LoVo (cell line): ENCODE measurements at regions not wholly inside any gene's neighbourhood (a gene's known extent, or its start where the extent isn't known, plus 50 kb on each side); places are given as distances from the start of the nearest gene placed in this dataset.
"Not testable (repeated sequence)": the region's sequence is repeated elsewhere in the genome, so short reads cannot be mapped to it uniquely, and the experiment has no call there.

Experiments used
- DNase-seq: peaks from one replicate; pipeline ENCODE4 v3.0.0-alpha.2; 2016; ENCODE audit warnings: low spot score

DNA sequence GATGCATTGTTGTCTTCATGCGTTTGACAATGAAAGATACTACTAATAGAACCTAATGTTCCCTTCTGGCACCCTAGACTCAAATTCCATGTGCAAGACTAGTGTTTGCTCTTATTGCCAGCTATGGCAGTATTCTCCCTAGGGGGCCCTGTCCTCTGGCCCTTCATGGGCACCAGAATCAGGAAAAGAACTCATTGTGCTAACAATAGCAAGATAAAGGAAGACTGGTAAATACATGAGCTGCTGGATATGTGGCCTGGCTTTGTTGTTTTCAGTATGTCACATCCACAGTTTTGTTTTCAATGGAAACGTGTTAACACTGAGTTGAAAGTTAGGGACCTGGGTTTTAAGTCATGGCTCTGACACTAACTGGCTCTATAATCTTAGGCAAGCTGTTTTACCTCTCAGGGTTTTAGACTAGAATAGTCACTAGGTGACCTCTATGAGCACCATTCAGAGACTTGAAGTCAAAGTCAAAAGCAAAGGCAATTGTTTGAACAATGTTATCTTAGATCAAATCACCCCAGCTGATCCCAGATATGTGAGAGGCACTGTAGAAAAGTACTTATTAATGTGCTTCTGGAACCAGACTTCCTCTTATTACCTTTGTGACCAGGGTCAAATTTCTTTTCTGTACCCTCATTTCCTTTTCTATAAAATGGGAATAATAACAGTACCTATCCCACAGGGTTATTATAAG, 253.7 kb upstream of the DIAPH2 start:
- DNase-seq: no peak

DNA sequence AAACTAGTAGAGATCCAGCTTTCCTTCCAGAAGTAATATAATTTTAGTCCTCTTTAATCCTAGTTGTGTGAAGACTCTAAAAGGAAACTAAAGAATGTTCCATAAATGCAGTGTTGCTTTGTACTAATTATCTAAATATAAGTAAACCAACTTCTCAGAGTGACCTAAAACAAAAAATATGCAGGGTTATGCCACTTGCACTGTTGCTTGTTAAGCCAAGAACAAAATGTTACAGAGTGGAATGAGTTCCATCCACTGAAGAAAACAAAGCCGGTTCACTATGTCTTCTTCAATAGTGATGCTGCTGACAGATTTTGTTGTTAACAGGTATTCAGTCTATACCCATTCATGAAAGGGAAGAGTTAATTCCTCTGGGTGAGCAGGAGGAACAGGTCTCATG, 252.0 kb upstream of the DIAPH2 start:
- no peak for DNase-seq

DNA sequence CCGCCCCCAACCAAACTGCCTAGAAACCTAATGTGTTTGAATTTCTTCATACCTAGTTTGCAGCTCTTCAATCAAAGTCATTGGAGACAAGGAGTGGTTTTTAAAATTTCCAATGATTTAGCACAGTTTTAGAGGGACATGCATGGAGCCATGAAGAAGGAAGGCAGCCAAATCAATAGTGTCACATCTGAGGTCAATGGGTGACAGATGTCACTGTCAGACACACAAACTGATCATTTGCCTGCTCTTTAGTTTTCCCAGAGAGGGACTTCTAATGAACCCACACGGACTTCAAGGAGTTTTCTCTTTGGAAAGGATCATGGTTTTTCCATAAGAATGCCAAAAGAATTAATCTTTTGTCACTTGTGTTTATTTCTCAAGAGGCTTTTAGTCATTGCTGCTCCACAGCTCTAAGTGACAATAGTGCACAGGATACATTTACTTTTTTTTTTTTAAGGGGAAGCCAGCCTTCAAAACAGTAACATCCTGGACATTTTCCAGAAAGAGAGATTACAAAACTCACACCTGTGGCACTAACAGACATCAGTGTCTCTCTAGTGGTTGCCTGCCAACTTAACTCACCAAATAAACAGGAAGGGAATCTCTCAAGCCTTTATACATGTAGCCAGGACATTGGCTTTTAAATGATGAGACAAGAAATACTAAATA, 251.1 kb upstream of the DIAPH2 start:
- DNase-seq: no peak

DNA sequence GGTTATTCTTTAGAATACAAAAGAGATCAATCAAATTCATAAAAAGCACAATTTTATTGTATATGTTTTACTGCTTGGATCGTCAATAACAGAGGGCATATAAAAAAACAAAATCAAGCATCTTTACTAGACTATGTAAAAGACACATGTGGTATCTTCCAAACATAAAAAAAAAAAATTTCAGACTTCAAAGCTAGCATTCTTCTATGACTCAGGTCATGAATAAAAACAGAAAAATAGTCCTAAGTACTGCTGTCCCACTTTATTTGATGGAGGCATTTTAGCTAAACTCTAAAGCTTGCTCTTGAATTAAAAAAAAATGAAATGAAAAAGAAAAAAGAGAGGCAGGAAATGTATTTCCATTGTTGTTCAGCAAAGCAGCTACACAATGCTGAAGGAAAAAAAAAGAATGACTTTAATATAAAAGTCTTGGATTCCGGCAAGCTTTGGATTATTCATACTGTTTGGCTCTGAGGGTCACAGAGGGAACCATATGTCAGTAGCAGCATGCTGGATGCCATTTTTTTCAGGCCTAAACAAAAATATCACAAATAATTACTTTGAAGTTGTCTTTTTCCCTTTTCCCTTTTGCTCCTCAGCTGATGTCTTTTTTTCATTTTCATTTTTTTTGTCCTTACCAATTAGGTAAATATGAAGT, 249.1 kb upstream of the DIAPH2 start:
- DNase-seq: no peak

DNA sequence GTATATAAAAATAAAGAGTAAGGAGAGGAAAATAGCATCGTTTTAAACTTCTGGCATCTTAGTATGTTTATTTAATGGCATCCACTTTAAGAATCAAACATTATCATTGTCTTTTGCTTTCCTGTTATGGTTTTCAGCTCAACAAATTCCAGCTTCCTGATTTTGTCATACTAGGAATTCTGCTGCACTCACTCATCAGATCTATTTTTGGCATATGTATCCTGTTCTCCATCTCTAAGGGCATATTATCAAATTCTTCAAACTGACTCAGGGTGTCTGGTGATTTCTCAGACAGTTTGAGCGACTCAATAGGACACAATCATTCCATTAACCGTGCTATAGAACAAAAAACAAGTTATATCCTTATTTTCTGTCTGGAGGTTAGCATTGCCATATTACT, 248.5 kb upstream of the DIAPH2 start:
- no peak for DNase-seq

DNA sequence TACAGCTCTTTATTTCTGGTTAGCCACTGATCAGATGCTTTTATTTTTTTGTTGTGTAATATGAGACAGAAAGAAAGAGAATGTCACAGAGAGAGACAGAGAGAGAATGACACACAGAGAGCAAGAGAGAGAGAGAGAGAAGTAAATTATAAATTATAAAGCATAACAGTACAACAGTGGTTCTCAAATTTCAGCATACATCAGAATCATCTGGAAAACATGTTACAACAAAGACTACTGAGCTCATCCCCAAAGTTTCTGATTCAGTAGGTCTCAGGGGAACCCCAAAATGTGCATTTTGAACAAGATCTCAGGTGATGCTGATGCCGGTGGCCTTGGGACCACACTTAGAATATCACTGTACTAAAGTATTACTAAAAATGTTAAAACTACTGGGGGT, 245.8 kb upstream of the DIAPH2 start:
- no peak for DNase-seq

DNA sequence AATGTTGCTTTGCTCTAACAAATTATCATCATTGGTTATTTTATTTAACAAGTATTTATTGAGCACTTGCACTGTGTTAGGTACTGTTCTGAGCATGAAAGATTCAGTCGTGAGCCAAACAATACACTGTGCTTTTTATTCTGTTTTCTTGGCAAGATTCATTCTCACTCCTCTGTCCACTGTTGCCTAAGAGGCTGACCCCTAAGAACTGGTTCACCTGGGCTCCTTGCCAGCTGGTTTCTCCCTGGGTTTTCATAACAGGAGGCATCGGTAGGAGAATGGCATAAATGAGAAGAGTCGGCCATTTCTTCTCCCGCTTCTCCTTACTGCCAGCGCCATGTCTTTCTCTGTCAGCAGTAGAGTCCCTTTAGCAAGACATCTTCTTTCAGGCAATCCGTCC, 243.7 kb upstream of the DIAPH2 start:
- DNase-seq: no peak

DNA sequence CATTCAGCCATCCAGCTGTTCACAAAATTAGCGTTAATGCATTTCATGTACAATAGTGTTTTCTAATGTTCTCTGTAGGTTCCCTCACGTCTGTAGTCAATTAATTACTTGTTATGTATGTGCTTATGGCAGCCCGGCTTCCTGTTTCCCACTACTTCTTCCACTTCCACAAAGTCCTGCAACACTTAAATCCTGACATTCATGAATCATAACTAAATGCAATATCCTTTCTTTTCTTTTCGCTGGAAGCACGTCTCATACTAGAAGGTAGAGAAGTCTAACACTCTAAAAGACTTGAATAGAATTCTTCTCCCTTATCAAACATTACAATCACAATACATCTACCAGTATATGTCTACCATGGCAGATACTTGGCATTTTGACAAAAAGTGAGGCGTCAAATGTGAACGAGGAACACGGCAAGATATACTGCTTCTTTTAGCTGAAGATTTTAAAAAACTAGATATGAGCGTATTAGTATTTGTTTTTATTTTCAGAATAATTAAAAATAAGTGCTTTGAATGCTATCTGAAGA, 239.0 kb upstream of the DIAPH2 start:
- DNase-seq: no peak

DNA sequence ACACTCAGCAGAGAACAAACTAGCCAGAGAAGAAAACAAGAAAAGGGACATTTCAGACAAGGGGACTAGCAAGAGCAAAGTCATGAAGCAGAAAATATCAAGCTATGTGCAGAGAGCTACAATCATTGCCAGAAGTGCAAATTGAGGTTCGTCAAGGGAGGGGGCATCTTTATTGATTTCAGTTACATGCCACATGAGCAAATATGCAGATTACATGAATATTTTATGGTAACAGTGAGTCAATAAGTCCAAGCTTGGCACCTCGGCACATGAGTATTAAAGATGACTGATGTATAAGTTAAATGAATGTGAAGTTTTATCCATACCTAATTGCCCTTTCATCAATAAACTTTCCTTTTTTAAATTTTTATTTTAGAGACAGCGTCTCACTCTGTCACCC, 238.1 kb upstream of the DIAPH2 start:
- DNase-seq: no peak

DNA sequence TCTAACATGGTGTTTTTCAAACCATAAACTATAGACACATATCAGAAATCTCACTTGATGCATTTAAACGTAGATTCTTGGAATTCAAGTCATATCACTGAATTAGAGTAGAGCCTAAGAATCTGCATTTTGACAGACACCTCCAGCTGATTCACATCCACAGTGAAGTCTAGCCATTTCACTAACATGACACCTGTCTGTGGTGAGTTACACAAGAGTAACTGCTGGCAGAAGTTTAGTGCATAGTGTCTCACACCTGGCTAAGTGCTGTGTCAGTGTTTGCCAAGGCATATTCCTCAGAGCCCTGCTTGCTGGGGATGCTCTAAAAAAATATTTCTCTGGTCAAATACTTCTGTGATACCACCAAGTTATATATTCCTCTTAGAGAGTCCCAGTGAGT, 237.5 kb upstream of the DIAPH2 start:
- DNase-seq: no peak

DNA sequence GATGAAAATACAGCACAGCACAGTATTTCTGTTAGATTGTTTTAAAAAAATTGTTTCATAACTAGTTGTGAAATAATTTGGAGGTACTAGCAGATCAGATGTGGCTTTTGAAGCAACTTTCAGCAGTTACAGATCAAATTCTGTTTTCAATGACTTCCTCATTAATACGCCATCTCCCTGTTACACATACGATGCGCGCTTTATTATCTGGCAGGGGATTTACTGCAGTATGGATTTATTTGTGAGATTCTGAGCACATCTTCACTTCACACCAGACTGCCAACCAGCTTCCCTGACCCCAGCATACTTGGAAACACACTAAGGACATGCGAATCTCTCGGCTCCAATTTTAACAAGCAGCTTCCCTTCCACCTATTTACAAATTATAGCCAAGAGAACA, 235.5 kb upstream of the DIAPH2 start:
- no peak for DNase-seq

DNA sequence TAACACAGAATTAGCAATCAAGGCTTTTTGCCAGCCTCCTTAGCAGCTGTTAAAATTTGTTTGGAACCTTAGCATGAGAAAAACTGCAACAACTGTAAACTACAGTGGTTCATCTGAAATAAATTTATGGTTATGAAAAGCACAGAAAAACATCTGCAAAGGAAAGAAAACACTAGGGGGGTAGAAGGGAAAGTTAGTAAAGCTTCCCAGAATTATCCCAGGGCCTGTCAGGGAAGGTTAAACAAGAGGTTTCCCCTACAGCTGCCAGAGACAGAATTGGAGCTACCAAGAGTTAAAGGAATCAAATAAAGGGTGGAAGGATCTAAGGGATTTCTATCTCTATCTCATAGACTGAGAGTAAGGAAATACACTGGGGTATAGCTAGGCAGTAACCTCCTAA, 234.7 kb upstream of the DIAPH2 start:
- DNase-seq: no peak

DNA sequence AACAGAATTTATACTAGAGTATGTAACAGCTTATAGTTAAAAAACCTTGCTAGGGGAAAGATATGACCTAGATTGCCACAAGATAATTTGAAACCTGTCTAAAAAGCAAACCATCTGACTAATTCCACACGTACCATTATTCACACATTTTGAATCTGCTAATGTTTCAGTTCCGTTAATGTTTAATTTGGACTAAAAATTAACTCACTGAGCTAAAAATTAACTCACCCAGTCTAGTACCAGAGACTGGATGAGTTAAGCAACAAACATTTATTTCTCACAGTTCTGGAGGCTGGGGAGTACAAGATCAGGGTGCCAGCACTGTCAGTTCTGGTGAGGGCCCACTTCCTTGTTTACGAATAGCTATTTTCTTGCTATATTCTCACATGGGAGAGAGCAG, 231.5 kb upstream of the DIAPH2 start:
- no peak for DNase-seq

DNA sequence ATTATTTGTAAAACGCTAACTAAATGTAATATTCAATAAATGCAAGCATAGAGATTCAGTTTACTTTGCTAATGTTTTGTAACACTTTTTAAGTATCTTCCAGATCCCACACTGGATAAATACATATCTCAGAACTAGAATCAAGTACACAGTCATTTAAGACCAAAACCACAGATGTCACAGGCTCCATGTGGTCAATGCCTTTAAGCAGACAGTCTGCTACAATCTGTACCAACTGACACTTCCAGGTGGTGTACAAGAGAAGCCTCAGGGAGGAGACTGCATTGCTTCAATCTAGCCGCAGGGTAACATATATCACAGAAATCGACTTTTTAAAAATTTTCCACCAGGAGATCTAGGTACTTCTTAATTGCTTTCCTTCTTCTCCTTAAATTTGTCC, 229.6 kb upstream of the DIAPH2 start:
- no peak for DNase-seq

DNA sequence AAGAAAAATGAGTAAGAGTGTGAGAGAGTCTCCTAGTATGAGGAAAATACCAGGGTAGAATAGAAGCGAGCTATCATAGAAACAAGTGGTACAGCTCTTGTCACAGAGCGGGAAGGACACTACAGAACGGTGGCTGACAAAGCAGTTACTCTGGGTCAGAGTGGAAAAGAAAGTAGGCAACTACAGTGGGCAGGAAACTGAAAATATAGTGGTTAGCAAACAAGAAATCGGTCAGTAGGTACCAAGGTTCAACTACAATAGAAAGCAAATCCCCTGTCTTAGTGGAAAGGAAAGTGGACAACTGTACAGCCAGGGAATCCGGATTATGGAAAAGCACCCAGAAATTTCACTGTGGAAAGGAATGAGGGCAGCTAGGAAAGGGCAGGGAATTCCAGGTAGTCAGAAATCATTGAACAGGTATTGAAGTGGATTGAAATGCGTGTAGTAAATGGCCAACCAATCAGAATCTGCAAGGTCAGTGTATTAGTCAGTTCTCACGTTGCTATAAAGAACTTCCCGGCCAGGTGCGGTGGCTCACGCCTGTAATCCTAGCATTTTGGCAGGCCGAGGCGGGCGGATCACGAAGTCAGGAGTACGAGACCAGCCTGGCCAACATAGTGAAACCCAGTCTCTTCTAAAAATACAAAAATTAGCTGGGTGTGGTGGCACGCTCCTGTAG, 219.6 kb upstream of the DIAPH2 start:
- no peak for DNase-seq

DNA sequence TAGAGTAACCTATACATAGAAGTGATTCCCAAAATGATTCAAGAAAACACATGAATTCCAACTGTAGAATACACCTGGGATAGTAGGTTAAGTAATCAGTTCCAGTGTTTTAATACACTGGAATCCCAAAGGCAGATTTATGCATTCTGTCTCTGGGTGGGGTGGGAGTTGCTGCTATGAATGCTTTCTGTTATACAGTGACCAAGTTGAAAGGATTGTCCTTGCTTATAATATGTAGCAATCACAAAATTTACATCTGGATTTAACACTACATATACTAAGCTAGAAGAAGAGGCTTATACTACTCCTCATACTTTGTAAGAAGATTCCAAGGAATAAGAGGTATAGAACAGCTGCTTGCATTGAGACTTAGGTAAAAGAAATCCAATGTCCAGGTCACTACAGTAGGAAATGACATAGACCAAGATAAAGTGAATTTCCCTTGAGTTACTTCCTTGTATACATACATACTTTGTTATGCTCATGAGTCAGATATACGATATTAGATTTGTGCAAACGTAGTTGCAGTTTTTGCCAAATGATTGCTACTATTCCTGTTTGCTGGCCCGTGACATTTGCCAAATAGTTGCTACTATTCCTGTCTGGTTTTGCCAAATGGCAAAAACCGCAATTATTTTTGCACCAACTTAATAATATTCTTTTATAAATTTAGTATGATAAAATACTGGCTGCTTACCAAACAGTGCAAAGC, 210.5 kb upstream of the DIAPH2 start:
- peak; percentile 12 for DNase-seq

DNA sequence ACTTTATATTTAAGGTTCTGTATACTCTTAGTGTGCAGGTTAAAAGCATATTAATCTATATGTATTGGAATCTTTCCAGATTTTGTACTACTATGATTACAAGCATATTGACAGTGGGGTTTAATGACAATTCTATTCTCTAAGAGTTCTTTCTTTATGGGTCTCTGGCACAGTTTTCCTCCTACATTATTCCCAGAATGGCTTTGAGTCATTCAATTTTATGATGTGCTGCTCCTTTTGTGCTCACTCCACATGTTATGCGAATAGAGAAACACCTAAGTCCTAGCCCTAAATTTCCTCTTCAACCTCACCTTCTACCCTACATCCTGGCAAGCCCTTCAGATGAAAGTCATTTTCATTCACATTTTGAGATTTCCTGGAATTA, 209.9 kb upstream of the DIAPH2 start:
- no peak for DNase-seq

DNA sequence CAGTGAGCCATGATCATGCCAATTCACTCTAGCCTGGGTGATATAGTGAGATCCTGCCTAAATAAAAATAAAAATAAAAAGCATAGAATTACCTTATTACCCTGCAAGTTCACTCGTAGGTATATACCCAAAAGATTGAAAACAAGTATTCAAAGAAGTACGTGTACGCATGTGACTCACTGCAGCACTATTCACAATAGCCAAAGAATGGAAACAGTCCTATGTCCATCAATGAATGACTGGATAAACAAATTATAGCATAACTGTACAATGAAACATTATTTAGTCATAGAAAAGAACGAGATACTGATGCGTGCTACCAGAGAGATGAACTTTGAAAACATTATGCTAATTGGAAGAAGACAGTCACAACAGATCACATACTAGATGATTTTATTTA, 204.6 kb upstream of the DIAPH2 start:
- DNase-seq: no peak

DNA sequence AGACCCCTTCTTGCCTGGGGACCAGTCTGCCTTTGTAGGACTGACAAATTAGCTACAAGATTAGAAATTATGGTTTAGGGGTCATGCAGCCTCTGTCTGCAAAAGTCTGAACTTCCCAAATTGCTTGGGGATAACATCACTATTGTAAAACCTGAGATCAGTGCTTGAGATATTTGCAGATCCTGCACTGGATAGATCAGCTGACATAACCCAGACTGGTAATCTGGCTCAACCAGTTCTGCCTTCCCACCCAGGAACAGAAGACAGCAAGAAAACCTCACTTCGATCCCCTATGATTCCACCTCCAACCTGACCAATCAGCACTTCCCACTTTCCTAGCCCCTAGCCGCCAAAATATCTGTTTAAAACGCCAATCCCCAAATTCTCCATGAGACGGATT, 202.8 kb upstream of the DIAPH2 start:
- DNase-seq: no peak

DNA sequence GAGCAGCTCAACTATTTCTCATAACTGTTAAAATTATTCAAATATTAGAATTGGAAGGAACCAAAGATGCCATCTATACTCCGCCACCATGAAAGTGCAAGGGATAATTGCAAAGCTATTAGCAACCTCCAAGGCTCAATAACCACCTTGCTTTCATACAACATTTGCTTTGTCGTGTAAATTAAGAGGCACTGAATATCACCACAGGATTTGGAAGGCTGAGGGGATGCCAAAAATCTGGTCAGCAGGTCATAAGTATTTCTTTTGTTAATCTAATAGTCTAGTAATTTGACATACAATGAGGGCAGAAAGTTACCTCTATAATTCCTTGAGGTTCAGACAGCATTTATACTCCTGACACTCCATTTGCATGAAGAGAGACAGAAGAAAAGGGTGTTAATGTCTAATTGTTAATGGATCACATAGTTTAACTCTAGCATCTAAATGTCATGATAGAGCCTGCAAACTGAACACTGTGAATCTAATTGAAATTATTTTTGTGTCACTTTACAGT, 200.9 kb upstream of the DIAPH2 start:
- no peak for DNase-seq

DNA sequence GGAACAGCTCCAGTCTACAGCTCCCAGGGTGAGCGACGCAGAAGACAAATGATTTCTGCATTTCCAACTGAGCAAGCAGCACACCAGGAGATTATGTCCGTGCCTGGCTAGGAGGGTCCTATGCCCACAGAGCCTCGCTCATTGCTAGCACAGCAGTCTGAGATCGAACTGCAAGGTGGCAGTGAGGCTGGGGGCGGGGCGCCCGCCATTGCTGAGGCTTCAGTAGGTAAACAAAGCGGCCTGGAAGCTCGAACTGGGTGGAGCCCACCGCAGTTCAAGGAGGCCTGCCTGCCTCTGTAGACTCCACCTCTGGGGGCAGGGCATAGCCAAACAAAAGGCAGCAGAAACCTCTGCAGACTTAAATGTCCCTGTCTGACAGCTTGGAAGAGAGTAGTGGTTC, 198.0 kb upstream of the DIAPH2 start:
- DNase-seq: not testable (repeated sequence)

DNA sequence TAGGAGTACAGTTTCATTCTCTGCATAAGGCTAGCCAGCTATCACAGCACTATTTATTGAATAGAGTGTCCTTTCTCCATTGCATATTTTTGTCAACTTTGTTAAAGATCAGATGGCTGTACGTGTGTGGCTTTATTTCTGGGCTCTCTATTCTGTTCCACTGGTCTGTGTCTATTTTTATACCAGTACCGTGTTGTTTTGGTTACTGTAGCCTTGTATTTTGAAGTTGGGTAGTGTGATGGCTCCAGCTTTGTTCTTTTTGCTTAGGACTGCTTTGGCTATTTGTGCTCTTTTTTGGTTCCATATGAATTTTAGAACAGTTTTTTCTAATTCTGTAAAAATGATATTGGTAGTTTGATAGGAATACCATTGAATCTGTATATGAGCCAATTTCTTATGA, 182.1 kb upstream of the DIAPH2 start:
- no peak for DNase-seq
